ENCODE measurements at regions not wholly inside any gene's neighbourhood (a gene's known extent, or its start where the extent isn't known, plus 50 kb on each side); places are given as distances from the start of the nearest gene placed in this dataset.

GRCh38 chr13:82615043-82615442, 1267.2 kb downstream of the SLITRK1 start:
- TF ChIP-seq, protein P1, sequence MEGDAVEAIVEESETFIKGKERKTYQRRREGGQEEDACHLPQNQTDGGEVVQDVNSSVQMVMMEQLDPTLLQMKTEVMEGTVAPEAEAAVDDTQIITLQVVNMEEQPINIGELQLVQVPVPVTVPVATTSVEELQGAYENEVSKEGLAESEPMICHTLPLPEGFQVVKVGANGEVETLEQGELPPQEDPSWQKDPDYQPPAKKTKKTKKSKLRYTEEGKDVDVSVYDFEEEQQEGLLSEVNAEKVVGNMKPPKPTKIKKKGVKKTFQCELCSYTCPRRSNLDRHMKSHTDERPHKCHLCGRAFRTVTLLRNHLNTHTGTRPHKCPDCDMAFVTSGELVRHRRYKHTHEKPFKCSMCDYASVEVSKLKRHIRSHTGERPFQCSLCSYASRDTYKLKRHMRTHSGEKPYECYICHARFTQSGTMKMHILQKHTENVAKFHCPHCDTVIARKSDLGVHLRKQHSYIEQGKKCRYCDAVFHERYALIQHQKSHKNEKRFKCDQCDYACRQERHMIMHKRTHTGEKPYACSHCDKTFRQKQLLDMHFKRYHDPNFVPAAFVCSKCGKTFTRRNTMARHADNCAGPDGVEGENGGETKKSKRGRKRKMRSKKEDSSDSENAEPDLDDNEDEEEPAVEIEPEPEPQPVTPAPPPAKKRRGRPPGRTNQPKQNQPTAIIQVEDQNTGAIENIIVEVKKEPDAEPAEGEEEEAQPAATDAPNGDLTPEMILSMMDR (IDR thresholded peaks at IDR 0.05; ENCODE audit: insufficient read depth, low read length, missing control alignments) = no peak
- ChIA-PET CTCF (no interaction called here), POLR2A (no interaction called here)
- DNase-seq (ENCODE audit: low read depth, low spot score) = no peak
- H3K4me3 ChIP-seq (ENCODE audit: low read depth, low read length) = no peak overlapping the region

GRCh38 chr13:82614086-82614485, 1268.2 kb downstream of the SLITRK1 start:
- ChIA-PET POLR2A (no interaction called here), CTCF (no interaction called here)
- TF ChIP-seq, protein P1 (IDR thresholded peaks at IDR 0.05; ENCODE audit: insufficient read depth, low read length, missing control alignments) = no peak
- H3K4me3 ChIP-seq (ENCODE audit: low read depth, low read length) = no peak overlapping the region
- DNase-seq (ENCODE audit: low read depth, low spot score) = no peak

DNA sequence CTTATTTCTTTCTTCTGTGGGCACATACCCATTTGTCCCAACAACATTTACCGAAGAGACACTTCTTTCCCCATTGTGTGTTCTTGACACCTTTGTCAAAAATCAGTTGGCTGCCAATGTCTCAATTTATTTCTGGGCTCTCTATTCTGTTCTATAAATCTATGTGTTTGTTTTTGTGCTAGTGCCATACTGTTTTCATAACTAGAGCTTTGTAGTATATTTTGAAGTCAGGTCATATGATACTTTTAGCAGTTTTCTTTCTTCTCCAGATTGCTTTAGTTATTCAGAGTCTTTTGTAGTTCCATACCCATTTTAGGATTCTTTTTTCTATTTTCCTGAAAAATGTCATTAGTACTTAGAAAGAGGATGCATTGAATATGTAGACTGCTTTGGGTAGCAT, 1276.3 kb downstream of the SLITRK1 start:
- TF ChIP-seq, protein P1 (IDR thresholded peaks at IDR 0.05; ENCODE audit: insufficient read depth, low read length, missing control alignments) = no peak
- no peak overlapping the region for H3K4me3 ChIP-seq (ENCODE audit: low read depth, low read length)
- CTCF ChIA-PET = no interaction called here
- DNase-seq (ENCODE audit: low read depth, low spot score) = no peak
- POLR2A ChIA-PET = no interaction called here

DNA sequence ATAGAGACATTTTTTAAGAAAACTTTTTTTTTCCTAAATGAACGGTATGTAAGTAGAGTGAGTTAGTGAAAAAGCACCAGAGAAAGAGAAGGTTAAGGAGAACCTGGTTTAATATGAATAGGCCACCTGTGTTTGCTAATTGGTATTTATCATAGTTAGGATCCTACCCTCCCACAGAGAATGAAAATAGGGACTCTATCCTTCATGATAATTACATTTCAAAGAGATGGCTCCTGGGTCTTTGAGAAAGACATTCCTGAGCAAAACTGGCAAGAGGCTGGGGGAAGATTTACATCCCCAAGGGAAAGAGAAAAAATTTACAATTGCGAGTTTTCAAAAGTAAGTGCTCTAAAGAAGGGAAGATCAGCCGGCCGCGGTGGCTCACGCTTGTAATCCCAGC, 1284.5 kb downstream of the SLITRK1 start:
- TF ChIP-seq, protein P1 (IDR thresholded peaks at IDR 0.05; ENCODE audit: insufficient read depth, low read length, missing control alignments) = no peak
- CTCF ChIA-PET = no interaction called here
- H3K4me3 ChIP-seq (ENCODE audit: low read depth, low read length) = no peak overlapping the region
- POLR2A ChIA-PET = no interaction called here
- no peak for DNase-seq (ENCODE audit: low read depth, low spot score)

- TF ChIP-seq, protein P1 (IDR thresholded peaks at IDR 0.05; ENCODE audit: insufficient read depth, low read length, missing control alignments) = no peak
- DNase-seq (ENCODE audit: low read depth, low spot score) = no peak
- no peak overlapping the region for H3K4me3 ChIP-seq (ENCODE audit: low read depth, low read length)
- CTCF ChIA-PET = no interaction called here
- POLR2A ChIA-PET = no interaction called here
Measured at GRCh38 chr13:82593239-82593638, 1289.0 kb downstream of the SLITRK1 start.

DNA sequence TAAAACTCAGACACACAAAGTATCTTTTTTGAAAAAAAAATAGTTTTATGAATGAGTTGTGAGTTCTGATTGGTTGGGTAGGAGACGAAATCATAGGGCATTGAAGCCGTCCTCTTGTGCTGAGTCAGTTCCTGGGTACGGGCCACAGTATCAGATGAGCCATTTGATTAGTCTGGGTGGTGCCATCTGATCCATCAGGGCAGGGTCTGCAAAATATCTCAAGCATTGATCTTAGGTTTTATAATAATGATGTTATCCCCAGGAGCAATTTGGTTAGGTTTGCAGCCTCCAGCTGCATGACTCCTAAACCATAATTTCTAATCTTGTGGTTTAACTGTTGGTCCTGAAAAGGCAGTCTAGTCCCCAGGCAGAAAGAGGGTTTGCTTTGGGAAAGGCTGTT, 1310.6 kb downstream of the SLITRK1 start:
- POLR2A ChIA-PET = no interaction called here
- CTCF ChIA-PET = no interaction called here
- DNase-seq (ENCODE audit: low read depth, low spot score) = no peak
- H3K4me3 ChIP-seq (ENCODE audit: low read depth, low read length) = no peak overlapping the region
- TF ChIP-seq, protein P1 (IDR thresholded peaks at IDR 0.05; ENCODE audit: insufficient read depth, low read length, missing control alignments) = no peak
